Esophagus muscularis mucosa (tissue), 3 donors: ENCODE measurements at regions not wholly inside any gene's neighbourhood (a gene's known extent, or its start where the extent isn't known, plus 50 kb on each side); places are given as distances from the start of the nearest gene placed in this dataset.

Experiments used
- POLR2AphosphoS5 ChIP-seq, 2 donors: sonication (generic); formaldehyde crosslinking; IDR thresholded peaks; one replicate each; pipeline ENCODE4 v1.6.1; 2017; ENCODE audit warnings: antibody characterized with exemption in 2 of 2
- TF ChIP-seq, protein P1 (sequence below), 3 experiments: fragments of 200-600 bp in 2 of 3; fragments of 450-650 bp in 1 of 3; sonication (generic) in 2 of 3; IDR thresholded peaks; one replicate each; pipeline ENCODE4 v1.5.1; 2017 to 2019; ENCODE audit warnings: antibody characterized with exemption in 3 of 3, mild to moderate bottlenecking in 2 of 3, moderate library complexity in 1 of 3

DNA sequence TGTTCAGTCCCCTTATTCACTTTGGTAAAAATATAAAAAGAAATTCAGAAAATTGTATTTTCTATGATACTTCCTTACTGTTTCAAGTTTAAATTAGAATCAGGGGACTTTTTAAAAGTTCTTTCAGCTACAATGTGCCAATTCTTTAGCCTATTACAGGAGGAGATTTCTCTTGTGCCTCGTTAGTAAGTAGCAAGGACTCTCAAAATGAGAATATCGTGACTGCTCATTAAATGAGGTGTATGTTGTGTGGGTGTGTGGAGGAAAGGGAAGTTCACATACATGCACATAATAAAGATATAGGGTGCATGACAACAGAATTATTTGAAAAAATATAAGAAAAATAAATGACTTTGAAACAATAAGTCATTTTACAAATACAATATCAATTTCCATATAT, 190.5 kb downstream of the DTHD1 start:
- TF ChIP-seq POLR2AphosphoS5 (IDR thresholded peaks at IDR 0.05), result no peak
- TF ChIP-seq, protein P1, sequence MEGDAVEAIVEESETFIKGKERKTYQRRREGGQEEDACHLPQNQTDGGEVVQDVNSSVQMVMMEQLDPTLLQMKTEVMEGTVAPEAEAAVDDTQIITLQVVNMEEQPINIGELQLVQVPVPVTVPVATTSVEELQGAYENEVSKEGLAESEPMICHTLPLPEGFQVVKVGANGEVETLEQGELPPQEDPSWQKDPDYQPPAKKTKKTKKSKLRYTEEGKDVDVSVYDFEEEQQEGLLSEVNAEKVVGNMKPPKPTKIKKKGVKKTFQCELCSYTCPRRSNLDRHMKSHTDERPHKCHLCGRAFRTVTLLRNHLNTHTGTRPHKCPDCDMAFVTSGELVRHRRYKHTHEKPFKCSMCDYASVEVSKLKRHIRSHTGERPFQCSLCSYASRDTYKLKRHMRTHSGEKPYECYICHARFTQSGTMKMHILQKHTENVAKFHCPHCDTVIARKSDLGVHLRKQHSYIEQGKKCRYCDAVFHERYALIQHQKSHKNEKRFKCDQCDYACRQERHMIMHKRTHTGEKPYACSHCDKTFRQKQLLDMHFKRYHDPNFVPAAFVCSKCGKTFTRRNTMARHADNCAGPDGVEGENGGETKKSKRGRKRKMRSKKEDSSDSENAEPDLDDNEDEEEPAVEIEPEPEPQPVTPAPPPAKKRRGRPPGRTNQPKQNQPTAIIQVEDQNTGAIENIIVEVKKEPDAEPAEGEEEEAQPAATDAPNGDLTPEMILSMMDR (IDR thresholded peaks at IDR 0.05), result no peak
